B cell (primary cell): ENCODE measurements at regions not wholly inside any gene's neighbourhood (a gene's known extent, or its start where the extent isn't known, plus 50 kb on each side); places are given as distances from the start of the nearest gene placed in this dataset.

Source experiments
- ATAC-seq: fragments of 200-7000 bp; cut with Tn5 transposase; one replicate; pipeline ENCODE4 v1.10.0; 2021; ENCODE audit warnings: low read depth, mild to moderate bottlenecking, moderate number of reproducible peaks, moderate library complexity
- CTCF ChIA-PET: fragments of 350-600 bp; sonication (Branson Sonifier 250); formaldehyde crosslinking; loops from one replicate; lab custom pipeline; 2021; ENCODE audit warnings: antibody characterized with exemption, inconsistent platforms; lab: Charles Lee
- POLR2A ChIA-PET: fragments of 350-600 bp; sonication (Branson Sonifier 250); formaldehyde crosslinking; loops from one replicate; lab custom pipeline; 2021; ENCODE audit warnings: antibody characterized with exemption; lab: Charles Lee
- DNase-seq: peaks from one replicate; pipeline ENCODE4 v3.0.0; 2013
- H2AFZ ChIP-seq: 2 replicates; pipeline ENCODE4 v1.6.1; 2012; ENCODE audit warnings: mild to moderate bottlenecking, low read depth, low read length; ENCODE audit not compliant: insufficient read depth, poor library complexity, severe bottlenecking
- H3K27ac ChIP-seq, 2 donors: 1 replicate in 1 of 2; 2 replicates in 1 of 2; pipeline ENCODE4 v1.5.1; 2012 to 2013; ENCODE audit warnings: low read length in 2 of 2, mild to moderate bottlenecking in 2 of 2, moderate library complexity in 1 of 2
- H3K27me3 ChIP-seq, 4 experiments: fragments of 200-600 bp in 1 of 4; sonication (generic) in 1 of 4; replicated peaks in 1 of 4; 1 replicate in 2 of 4; 2 replicates in 2 of 4; pipeline versions ENCODE4 v1.6.1 to v1.7.0; 2013 to 2016; ENCODE audit warnings: low read length in 3 of 4, mild to moderate bottlenecking in 2 of 4, mixed read lengths in 1 of 4, moderate library complexity in 1 of 4; ENCODE audit not compliant: insufficient read depth in 4 of 4, control insufficient read depth in 3 of 4; ENCODE audit errors: control extremely low read depth in 1 of 4
- H3K36me3 ChIP-seq, 2 experiments: replicated peaks in 1 of 2; 1 replicate in 1 of 2; 2 replicates in 1 of 2; pipeline versions ENCODE4 v1.6.1 to v1.7.1; 2013; ENCODE audit warnings: low read length in 1 of 2; ENCODE audit not compliant: insufficient read depth in 2 of 2, control insufficient read depth in 1 of 2; ENCODE audit errors: control extremely low read depth in 1 of 2, extremely low read depth in 1 of 2
- H3K4me1 ChIP-seq, 2 donors: fragments of 200-600 bp in 1 of 2; sonication (generic) in 1 of 2; 1 replicate in 1 of 2; 2 replicates in 1 of 2; pipeline versions ENCODE4 v1.5.1 to v1.6.1; 2013 to 2017; ENCODE audit warnings: low read length in 2 of 2; ENCODE audit not compliant: control insufficient read depth in 2 of 2, insufficient read depth in 2 of 2
- H3K4me2 ChIP-seq: replicated peaks from 2 replicates; pipeline ENCODE3; 2012; ENCODE audit warnings: mild to moderate bottlenecking, low read depth, low read length; ENCODE audit not compliant: poor library complexity, severe bottlenecking
- H3K4me3 ChIP-seq, 5 experiments: fragments of 200-600 bp in 1 of 5; sonication (generic) in 1 of 5; 1 replicate in 3 of 5; 2 replicates in 2 of 5; pipeline versions ENCODE4 v1.5.1 to v1.7.0; 2011 to 2016; ENCODE audit warnings: low read length in 4 of 5, mild to moderate bottlenecking in 4 of 5, low read depth in 2 of 5, control low read depth in 1 of 5, moderate library complexity in 1 of 5; ENCODE audit not compliant: insufficient read depth in 1 of 5; ENCODE audit errors: control extremely low read depth in 1 of 5, extremely low read depth in 1 of 5
- H3K79me2 ChIP-seq: fragments of 200-600 bp; sonication (generic); one replicate; pipeline ENCODE4 v1.6.0; 2016; ENCODE audit warnings: low read length; ENCODE audit not compliant: control insufficient read depth, insufficient read depth
- H3K9ac ChIP-seq: fragments of 200-600 bp; sonication (generic); 2 replicates; pipeline ENCODE4 v1.6.1; 2017; ENCODE audit warnings: mild to moderate bottlenecking, low read length, moderate library complexity
- H3K9me3 ChIP-seq, 3 donors: one replicate each; pipeline versions ENCODE4 v1.6.1 to v1.7.1; 2013; ENCODE audit warnings: low read length in 2 of 3; ENCODE audit not compliant: control insufficient read depth in 2 of 3, insufficient read depth in 1 of 3; ENCODE audit errors: control extremely low read depth in 1 of 3
- H4K20me1 ChIP-seq: 2 replicates; pipeline ENCODE4 v1.6.0; 2012; ENCODE audit warnings: mild to moderate bottlenecking, low read length; ENCODE audit not compliant: insufficient read depth, control insufficient read depth, poor library complexity, severe bottlenecking
- H3K27ac Mint-ChIP-seq: one replicate; pipeline ENCODE4 v1.8.0; 2021; ENCODE audit warnings: mixed read lengths
- H3K27me3 Mint-ChIP-seq: one replicate; pipeline ENCODE4 v1.8.0; 2021; ENCODE audit warnings: mixed read lengths
- H3K4me1 Mint-ChIP-seq: one replicate; pipeline ENCODE4 v1.8.0; 2021; ENCODE audit warnings: mixed read lengths
- H3K4me3 Mint-ChIP-seq: one replicate; pipeline ENCODE4 v1.8.0; 2021; ENCODE audit warnings: mixed read lengths
- H3K9me3 Mint-ChIP-seq: one replicate; pipeline ENCODE4 v1.8.0; 2022; ENCODE audit warnings: mixed read lengths; ENCODE audit not compliant: insufficient read depth
- CTCF ChIP-seq: fragments of 200-600 bp; IDR thresholded peaks from one replicate; pipeline ENCODE4 v1.8.0; 2022; ENCODE audit warnings: antibody characterized with exemption, mild to moderate bottlenecking
- EZH2 ChIP-seq: IDR thresholded peaks from 2 replicates; pipeline ENCODE4 v1.6.1; 2012; ENCODE audit warnings: borderline replicate concordance, low read depth, mild to moderate bottlenecking, moderate library complexity, low read length; ENCODE audit not compliant: insufficient read depth, poor library complexity, severe bottlenecking
- WGBS: methylation state at CpG from one replicate; pipeline ENCODE4 v1.1.5; 2013; ENCODE audit warnings: missing lambda C conversion rate; ENCODE audit not compliant: insufficient coverage; 5-methylcytosine and 5-hydroxymethylcytosine counted together
- intact Hi-C: fragments of 100-400 bp; cut with micrococcal nuclease; formaldehyde crosslinking; loops from one replicate; pipeline ENCODE4 v1.10.0; 2022

GRCh38 chr5:88519066-88519465 lies 250.4 kb upstream of the TMEM161B start:
- Histone ChIP-seq H3K4me2 (no peak overlapping the region), H4K20me1 (no peaks in the 10 kb centered on the region), H3K27me3 (no peaks in the 10 kb centered on the region), H3K4me1 (no peaks in the 10 kb centered on the region), H3K27ac (no peak overlapping the region), H3K4me3 (no peak overlapping the region), H3K9me3 (no peaks in the 10 kb centered on the region), H3K36me3 (no peaks in the 10 kb centered on the region), H3K9ac (no peak overlapping the region), H3K79me2 (no peaks in the 10 kb centered on the region), H2AFZ (no peak overlapping the region)
- H3K27ac Mint-ChIP-seq: no peak overlapping the region
- POLR2A ChIA-PET: no interaction called here
- H3K27me3 Mint-ChIP-seq: peaks cover 17% of the 10 kb centered on the region
- TF ChIP-seq CTCF: no peak
- TF ChIP-seq EZH2: no peak
- no peaks in the 10 kb centered on the region for H3K9me3 Mint-ChIP-seq
- ATAC-seq (no peak), DNase-seq (no peak)
- no peaks in the 10 kb centered on the region for H3K4me1 Mint-ChIP-seq
- intact Hi-C loops: no loop called here
- CTCF ChIA-PET: no interaction called here
- no peak overlapping the region for H3K4me3 Mint-ChIP-seq

DNA sequence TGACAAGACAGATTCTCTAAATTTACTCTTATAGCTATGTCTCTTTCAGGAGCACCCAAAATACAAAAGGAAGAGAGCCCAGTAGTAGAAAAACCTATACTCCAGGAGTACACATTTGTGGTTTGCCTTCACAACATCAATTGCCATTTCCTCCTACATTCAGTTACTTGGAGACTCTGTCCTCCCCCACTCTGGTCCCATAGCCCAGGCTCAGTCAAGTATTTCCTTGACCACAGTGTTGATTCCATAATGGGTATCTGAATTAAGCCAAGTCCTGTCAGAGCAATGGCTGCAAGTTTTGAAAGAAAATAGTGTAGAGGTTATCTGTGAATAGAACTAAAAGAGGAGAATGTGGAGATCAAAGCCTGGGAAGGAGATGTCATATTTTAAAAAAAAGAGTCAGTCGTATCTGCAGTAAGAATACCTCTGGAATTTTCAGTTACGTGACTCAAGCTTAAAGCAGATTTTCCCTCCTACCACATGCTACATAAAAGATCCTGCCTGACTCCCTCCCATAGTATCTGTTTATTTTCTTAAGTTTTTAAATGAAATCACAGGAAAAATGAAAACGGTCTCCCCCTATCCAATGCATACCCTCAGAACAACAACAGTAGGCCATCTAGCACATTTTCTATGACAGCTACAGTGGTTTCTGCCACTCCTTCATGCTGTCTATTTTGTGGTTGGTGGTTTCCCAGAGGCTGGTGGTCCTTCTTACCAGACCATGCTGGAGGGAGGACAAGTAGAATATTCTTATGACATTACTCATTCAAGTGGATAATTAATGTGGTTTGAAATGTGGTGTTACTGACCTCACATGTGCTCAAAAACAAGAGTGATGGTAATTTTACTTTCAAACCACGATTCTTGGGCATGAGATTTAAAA lies 249.7 kb upstream of the TMEM161B start:
- Histone ChIP-seq H3K27me3 (peaks cover 0 to 3% (median 0%) of the 10 kb centered on the region in 4 experiments), H3K4me3 (no peak overlapping the region), H3K4me2 (no peak overlapping the region), H3K79me2 (no peaks in the 10 kb centered on the region), H4K20me1 (no peaks in the 10 kb centered on the region), H2AFZ (no peak overlapping the region), H3K9ac (no peak overlapping the region), H3K9me3 (no peaks in the 10 kb centered on the region), H3K4me1 (no peaks in the 10 kb centered on the region), H3K36me3 (no peaks in the 10 kb centered on the region), H3K27ac (no peak overlapping the region)
- intact Hi-C loops: no loop called here
- WGBS: no CpG with 5 or more reads among the region's 4 CpGs
- peaks cover 17% of the 10 kb centered on the region for H3K27me3 Mint-ChIP-seq
- H3K27ac Mint-ChIP-seq: no peak overlapping the region
- ChIA-PET POLR2A (no interaction called here), CTCF (no interaction called here)
- H3K9me3 Mint-ChIP-seq: no peaks in the 10 kb centered on the region
- H3K4me1 Mint-ChIP-seq: no peaks in the 10 kb centered on the region
- ATAC-seq (no peak), DNase-seq (no peak)
- no peak overlapping the region for H3K4me3 Mint-ChIP-seq
- TF ChIP-seq EZH2 (no peak), CTCF (no peak)
